ENCODE measurements at regions not wholly inside any gene's neighbourhood (a gene's known extent, or its start where the extent isn't known, plus 50 kb on each side); places are given as distances from the start of the nearest gene placed in this dataset.

GRCh38 chr6:98156580-98156979 is 677.8 kb upstream of the POU3F2 start:
- H3K27me3 ChIP-seq: no peaks in the 10 kb centered on the region
- TF ChIP-seq CTCF (IDR thresholded peaks at IDR 0.05) (no peak), EP300 (IDR thresholded peaks at IDR 0.05) (no peak), POLR2A (IDR thresholded peaks at IDR 0.05) (no peak), POLR2AphosphoS5 (IDR thresholded peaks at IDR 0.05) (no peak)
- DNase-seq: no peak
- intact Hi-C loops (cut with DNase I): no loop called here
- no peak overlapping the region for H3K27ac ChIP-seq
- H3K36me3 ChIP-seq: no peaks in the 10 kb centered on the region
- H3K4me1 ChIP-seq: no peaks in the 10 kb centered on the region
- WGBS, 2 donors: 69 to 76% methylated on average over 2 of the region's 2 CpGs
- H3K4me3 ChIP-seq: no peak overlapping the region
- H3K9me3 ChIP-seq: no peaks in the 10 kb centered on the region

GRCh38 chr6:98179606-98180005 is 654.8 kb upstream of the POU3F2 start:
- no peaks in the 10 kb centered on the region for H3K27me3 ChIP-seq
- no peaks in the 10 kb centered on the region for H3K9me3 ChIP-seq
- no peak overlapping the region for H3K27ac ChIP-seq
- 89 to 92% methylated on average over 8 of the region's 8 CpGs for WGBS, 2 donors
- no peak overlapping the region for H3K4me3 ChIP-seq
- no peaks in the 10 kb centered on the region for H3K4me1 ChIP-seq
- DNase-seq: no peak
- intact Hi-C loops (cut with DNase I): no loop called here
- TF ChIP-seq EP300 (IDR thresholded peaks at IDR 0.05) (no peak), CTCF (IDR thresholded peaks at IDR 0.05) (no peak), POLR2A (IDR thresholded peaks at IDR 0.05) (no peak), POLR2AphosphoS5 (IDR thresholded peaks at IDR 0.05) (no peak)
- no peaks in the 10 kb centered on the region for H3K36me3 ChIP-seq

GRCh38 chr6:98200084-98200483 is 634.3 kb upstream of the POU3F2 start:
- Histone ChIP-seq H3K4me3 (no peak overlapping the region), H3K27me3 (no peaks in the 10 kb centered on the region), H3K27ac (no peak overlapping the region), H3K36me3 (no peaks in the 10 kb centered on the region), H3K4me1 (no peaks in the 10 kb centered on the region), H3K9me3 (no peaks in the 10 kb centered on the region)
- TF ChIP-seq POLR2A (IDR thresholded peaks at IDR 0.05) (no peak), EP300 (IDR thresholded peaks at IDR 0.05) (no peak), POLR2AphosphoS5 (IDR thresholded peaks at IDR 0.05) (no peak), CTCF (IDR thresholded peaks at IDR 0.05) (no peak)
- intact Hi-C loops (cut with DNase I): no loop called here
- DNase-seq: no peak
- 39 to 80% methylated on average over 3 of the region's 3 CpGs for WGBS, 2 donors

- Histone ChIP-seq H3K27ac (no peak overlapping the region), H3K4me3 (no peak overlapping the region), H3K27me3 (no peaks in the 10 kb centered on the region), H3K36me3 (no peaks in the 10 kb centered on the region), H3K4me1 (no peaks in the 10 kb centered on the region), H3K9me3 (no peaks in the 10 kb centered on the region)
- intact Hi-C loops (cut with DNase I): no loop called here
- TF ChIP-seq POLR2A (IDR thresholded peaks at IDR 0.05): no peak
- TF ChIP-seq POLR2AphosphoS5 (IDR thresholded peaks at IDR 0.05): no peak
- no peak for TF ChIP-seq CTCF (IDR thresholded peaks at IDR 0.05)
- no peak for TF ChIP-seq EP300 (IDR thresholded peaks at IDR 0.05)
- 36 to 61% methylated on average over 2 of the region's 2 CpGs for WGBS, 2 donors
- no peak for DNase-seq
These were observed 631.1 kb upstream of the POU3F2 start for GRCh38 chr6:98203170-98203806.

GRCh38 chr6:98212468-98212867 is 621.9 kb upstream of the POU3F2 start:
- TF ChIP-seq EP300 (IDR thresholded peaks at IDR 0.05) (no peak), POLR2A (IDR thresholded peaks at IDR 0.05) (no peak), CTCF (IDR thresholded peaks at IDR 0.05) (no peak), POLR2AphosphoS5 (IDR thresholded peaks at IDR 0.05) (no peak)
- WGBS, 2 donors: 63 to 79% methylated on average over 2 of the region's 2 CpGs
- H3K4me1 ChIP-seq: no peaks in the 10 kb centered on the region

More at GRCh38 chr6:98212468-98212867, 621.9 kb upstream of the POU3F2 start:
- Histone ChIP-seq H3K27me3 (no peaks in the 10 kb centered on the region), H3K4me3 (no peak overlapping the region), H3K36me3 (no peaks in the 10 kb centered on the region), H3K27ac (no peak overlapping the region), H3K9me3 (no peaks in the 10 kb centered on the region)
- DNase-seq: no peak
- intact Hi-C loops (cut with DNase I): no loop called here

Measured in sigmoid colon (tissue), 6 donors.